ENCODE measurements at regions not wholly inside any gene's neighbourhood (a gene's known extent, or its start where the extent isn't known, plus 50 kb on each side); places are given as distances from the start of the nearest gene placed in this dataset.

DNA sequence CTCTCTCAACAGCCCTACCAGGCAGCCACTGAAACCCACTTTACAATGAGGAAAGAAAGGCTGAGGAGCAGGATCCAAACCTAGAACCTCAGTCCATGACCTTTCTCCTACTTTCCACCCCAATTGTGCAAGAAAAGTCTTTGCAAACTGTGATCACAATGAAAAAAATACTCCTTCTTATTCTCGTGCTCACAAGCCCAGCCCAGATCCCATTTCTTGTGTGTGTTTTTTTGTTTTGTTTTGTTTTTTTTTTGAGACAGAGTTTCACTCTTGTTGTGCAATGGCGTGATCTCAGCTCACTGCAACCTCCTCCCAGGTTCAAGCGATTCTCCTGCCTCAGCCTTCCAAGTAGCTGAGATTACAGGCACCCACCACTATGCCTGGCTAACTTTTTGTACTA, 97.7 kb downstream of the CRYAA start:
- Histone ChIP-seq H3K4me3 (ENCODE audit: low read depth, low read length, poor library complexity, severe bottlenecking) (no peak overlapping the region), H3K27ac (ENCODE audit: low read depth, low read length, poor library complexity, severe bottlenecking) (no peak overlapping the region), H3K36me3 (ENCODE audit: insufficient read depth, low read length, poor library complexity, severe bottlenecking) (no peaks in the 10 kb centered on the region), H3K27me3 (replicated peaks; ENCODE audit: insufficient read depth, low read depth, low read length, poor library complexity) (no peaks in the 10 kb centered on the region), H3K4me1 (ENCODE audit: insufficient read depth, low read length, poor library complexity, severe bottlenecking) (no peaks in the 10 kb centered on the region), H3K9me3 (ENCODE audit: low read depth, low read length, poor library complexity, severe bottlenecking) (peaks cover 4% of the 10 kb centered on the region)
- ChIA-PET POLR2A (ENCODE audit: low non-redundant PET) (no interaction called here), CTCF (no interaction called here)
- no peak for DNase-seq (ENCODE audit: low spot score)
- TF ChIP-seq, protein P1, sequence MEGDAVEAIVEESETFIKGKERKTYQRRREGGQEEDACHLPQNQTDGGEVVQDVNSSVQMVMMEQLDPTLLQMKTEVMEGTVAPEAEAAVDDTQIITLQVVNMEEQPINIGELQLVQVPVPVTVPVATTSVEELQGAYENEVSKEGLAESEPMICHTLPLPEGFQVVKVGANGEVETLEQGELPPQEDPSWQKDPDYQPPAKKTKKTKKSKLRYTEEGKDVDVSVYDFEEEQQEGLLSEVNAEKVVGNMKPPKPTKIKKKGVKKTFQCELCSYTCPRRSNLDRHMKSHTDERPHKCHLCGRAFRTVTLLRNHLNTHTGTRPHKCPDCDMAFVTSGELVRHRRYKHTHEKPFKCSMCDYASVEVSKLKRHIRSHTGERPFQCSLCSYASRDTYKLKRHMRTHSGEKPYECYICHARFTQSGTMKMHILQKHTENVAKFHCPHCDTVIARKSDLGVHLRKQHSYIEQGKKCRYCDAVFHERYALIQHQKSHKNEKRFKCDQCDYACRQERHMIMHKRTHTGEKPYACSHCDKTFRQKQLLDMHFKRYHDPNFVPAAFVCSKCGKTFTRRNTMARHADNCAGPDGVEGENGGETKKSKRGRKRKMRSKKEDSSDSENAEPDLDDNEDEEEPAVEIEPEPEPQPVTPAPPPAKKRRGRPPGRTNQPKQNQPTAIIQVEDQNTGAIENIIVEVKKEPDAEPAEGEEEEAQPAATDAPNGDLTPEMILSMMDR (conservative IDR thresholded peaks at IDR 0.05; ENCODE audit: low read depth, low read length): no peak
- no peak for TF ChIP-seq EZH2 (IDR thresholded peaks at IDR 0.05; ENCODE audit: borderline replicate concordance, low read depth, low read length, poor library complexity, severe bottlenecking)
- no TSS peak for BruUV-seq (replicated peaks)
- intact Hi-C loops (cut with micrococcal nuclease; ENCODE audit: unreplicated experiment): no loop called here

DNA sequence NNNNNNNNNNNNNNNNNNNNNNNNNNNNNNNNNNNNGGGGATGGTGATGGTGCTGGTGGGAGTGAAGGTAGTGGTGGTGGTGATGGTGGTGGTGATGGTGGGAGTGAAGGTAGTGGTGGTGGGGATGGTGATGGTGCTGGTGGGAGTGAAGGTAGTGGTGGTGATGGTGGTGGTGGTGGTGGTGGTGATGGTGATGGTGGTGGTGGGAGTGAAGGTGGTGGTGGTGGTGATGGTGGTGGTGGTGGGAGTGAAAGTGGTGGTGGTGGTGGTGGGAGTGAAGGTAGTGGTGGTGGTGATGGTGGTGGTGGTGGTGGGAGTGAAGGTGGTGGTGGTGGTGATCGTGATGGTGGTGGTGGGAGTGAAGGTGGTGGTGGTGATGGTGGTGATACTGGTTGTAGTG, 93.6 kb downstream of the CRYAA start:
- intact Hi-C loops (cut with micrococcal nuclease; ENCODE audit: unreplicated experiment): no loop called here
- TF ChIP-seq EZH2 (IDR thresholded peaks at IDR 0.05; ENCODE audit: borderline replicate concordance, low read depth, low read length, poor library complexity, severe bottlenecking): no peak
- TF ChIP-seq, protein P1 (conservative IDR thresholded peaks at IDR 0.05; ENCODE audit: low read depth, low read length): no peak
- no TSS peak for BruUV-seq (replicated peaks)
- DNase-seq (ENCODE audit: low spot score): peak; percentile 20
- POLR2A ChIA-PET (ENCODE audit: low non-redundant PET): no interaction called here
- H3K27me3 ChIP-seq (replicated peaks; ENCODE audit: insufficient read depth, low read depth, low read length, poor library complexity): no peaks in the 10 kb centered on the region
- H3K9me3 ChIP-seq (ENCODE audit: low read depth, low read length, poor library complexity, severe bottlenecking): peaks cover 4% of the 10 kb centered on the region
- no peak overlapping the region for H3K4me3 ChIP-seq (ENCODE audit: low read depth, low read length, poor library complexity, severe bottlenecking)
- H3K36me3 ChIP-seq (ENCODE audit: insufficient read depth, low read length, poor library complexity, severe bottlenecking): no peaks in the 10 kb centered on the region
- H3K27ac ChIP-seq (ENCODE audit: low read depth, low read length, poor library complexity, severe bottlenecking): no peak overlapping the region
- CTCF ChIA-PET: no interaction called here
- no peaks in the 10 kb centered on the region for H3K4me1 ChIP-seq (ENCODE audit: insufficient read depth, low read length, poor library complexity, severe bottlenecking)

Data from A673 (cell line).